GM12872 (cell line): ENCODE measurements at regions not wholly inside any gene's neighbourhood (a gene's known extent, or its start where the extent isn't known, plus 50 kb on each side); places are given as distances from the start of the nearest gene placed in this dataset.

ENCODE experiments used
- TF ChIP-seq, protein P1 (sequence below): IDR thresholded peaks from 3 replicates; pipeline ENCODE4 v1.5.1; 2011; ENCODE audit warnings: low read depth, mild to moderate bottlenecking, low read length, moderate library complexity; ENCODE audit not compliant: insufficient read depth

DNA sequence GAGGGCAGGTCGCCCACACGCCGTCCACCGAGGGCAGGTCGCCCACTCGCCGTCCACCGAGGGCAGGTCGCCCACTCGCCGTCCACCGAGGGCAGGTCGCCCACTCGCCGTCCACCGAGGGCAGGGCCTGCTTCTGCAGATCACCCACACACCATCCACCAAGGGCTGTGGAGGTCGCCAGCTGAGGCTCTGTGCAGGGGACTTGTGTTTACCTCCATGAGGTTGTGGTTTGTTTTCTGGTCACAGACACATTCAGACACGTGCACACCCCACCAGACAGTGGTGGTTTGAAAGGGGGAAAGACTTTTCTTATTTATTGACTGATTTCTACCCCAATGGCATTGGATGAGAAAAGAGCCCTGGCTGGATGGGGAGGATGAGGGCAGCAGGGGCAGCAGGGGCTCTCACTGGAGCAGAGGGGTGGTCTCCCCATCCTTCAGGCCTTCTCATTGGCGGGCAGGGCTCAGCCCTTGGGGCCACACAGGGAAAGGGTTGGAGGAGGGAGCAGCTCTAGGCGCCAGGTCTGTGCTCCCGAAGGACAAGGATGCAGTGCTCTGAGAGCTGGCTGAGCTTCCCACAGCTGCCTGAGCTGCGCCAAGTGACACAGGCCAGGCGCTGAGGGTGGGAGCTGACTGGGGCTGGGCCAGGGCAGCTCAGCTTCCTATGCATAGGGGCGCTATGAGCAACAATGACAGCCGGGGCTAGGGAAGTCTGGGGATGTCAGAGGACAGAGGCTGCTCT lies 252.6 kb upstream of the B3GAT1 start:
- TF ChIP-seq, protein P1, sequence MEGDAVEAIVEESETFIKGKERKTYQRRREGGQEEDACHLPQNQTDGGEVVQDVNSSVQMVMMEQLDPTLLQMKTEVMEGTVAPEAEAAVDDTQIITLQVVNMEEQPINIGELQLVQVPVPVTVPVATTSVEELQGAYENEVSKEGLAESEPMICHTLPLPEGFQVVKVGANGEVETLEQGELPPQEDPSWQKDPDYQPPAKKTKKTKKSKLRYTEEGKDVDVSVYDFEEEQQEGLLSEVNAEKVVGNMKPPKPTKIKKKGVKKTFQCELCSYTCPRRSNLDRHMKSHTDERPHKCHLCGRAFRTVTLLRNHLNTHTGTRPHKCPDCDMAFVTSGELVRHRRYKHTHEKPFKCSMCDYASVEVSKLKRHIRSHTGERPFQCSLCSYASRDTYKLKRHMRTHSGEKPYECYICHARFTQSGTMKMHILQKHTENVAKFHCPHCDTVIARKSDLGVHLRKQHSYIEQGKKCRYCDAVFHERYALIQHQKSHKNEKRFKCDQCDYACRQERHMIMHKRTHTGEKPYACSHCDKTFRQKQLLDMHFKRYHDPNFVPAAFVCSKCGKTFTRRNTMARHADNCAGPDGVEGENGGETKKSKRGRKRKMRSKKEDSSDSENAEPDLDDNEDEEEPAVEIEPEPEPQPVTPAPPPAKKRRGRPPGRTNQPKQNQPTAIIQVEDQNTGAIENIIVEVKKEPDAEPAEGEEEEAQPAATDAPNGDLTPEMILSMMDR: no peak

DNA sequence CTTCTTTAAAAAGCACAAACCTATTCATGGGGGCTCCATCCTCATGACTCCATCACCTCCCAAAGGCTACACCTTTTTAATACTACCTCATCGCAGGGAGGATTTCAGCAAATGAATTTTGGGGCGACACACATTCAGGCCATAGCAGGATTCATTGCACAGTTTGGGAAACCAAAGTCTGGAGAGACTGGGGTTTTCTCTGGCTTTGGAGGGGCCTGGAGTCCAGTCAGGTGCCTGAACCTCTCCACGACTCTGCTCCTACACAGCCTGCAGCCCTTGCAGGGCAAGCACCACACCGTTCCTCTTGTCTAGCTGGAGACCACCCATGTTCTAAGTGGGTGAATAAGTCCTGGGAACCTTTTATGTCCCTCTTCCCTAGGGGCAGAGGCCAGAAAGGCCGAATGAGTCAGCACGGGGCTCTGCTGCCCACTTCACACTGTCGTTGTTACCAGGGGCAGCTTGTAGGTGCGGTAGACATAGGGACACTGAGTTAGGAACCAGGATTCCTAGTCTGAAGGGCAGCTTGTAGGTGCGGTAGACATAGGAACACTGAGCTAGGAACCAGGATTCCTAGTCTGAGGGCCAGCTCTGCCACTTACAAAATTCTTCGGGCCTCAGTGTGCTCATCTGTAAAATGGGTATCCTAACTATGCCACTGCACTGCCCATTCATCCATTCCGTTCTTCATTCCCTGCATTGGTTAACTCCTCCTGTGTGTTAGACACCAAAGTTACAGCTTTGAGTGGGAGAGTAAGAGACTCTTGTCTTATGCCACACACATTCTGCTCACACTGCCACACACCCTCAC lies 251.7 kb upstream of the B3GAT1 start:
- TF ChIP-seq, protein P1: no peak

DNA sequence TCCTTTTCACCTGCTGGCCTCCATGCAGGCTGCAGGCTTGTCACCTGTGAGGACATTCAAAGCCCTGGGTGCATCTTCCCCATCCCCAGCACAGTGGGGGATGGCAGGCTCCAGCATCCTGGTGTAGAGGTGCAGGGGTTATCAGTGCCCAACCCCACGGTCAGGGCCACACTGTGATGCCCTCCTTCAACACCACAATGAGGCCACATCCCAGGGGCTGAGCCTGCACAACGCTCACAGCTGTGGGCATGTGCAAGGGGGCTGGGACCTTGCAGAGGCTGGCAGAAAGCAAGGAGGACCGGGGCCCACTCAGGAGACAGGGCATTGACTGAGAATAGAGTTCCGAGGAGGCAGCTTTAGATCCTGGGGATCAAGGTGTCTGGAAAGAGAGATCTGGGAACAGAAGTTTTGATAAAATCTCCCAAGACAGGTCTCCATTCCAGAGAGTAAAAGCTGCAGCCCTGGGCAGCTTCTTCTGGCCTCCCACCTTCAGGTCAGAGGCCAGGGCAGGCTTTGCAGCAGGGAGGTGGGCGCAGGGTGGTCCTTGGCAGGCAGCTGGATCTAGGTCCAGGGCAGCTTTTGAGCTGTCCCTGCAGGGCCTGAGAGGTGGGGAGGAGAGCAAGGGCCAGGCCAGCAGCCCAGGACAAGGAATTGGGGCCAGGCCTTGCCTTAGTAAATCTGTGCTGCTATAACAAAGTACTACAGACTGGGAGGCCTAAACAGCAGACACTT lies 250.8 kb upstream of the B3GAT1 start:
- TF ChIP-seq, protein P1: no peak

DNA sequence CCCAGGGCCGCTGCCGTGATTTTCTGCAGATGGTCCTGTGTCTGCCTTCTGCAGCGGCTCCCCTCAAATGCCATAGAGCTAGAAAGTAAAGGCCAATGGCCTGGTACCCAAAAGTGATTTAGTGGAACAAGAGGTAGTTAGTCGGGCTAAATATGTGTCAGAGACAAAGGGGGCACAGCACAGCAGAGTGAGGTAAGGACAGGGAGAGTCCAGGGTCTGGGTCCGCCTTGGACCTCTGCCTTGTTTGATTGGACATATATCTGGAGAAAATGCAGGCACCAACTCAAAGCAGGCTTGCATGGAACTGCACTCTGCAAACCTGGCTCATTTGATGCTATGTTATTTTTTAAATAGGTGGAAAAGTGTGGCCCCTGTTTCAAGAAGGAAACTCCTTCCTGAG lies 249.6 kb upstream of the B3GAT1 start:
- TF ChIP-seq, protein P1: no peak

DNA sequence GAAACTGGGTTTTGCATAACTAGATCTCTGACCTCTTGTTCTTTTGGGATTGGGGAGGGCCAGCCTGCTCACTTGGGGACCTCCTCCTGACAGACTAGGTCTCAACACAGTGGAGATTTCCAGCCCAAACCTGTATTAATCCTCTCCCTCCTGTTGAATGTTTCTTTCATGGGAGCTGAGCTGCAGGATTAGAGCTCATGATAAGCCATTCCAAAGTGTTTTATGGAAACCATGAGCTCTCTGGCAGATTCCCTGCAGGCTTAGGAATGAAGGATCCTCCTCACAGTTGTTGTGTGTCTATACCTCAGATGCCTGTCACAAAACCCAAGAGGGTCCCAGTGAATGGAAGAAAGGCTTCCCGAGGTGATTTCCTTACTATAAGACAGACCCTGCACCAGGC lies 248.4 kb upstream of the B3GAT1 start:
- TF ChIP-seq, protein P1: no peak

DNA sequence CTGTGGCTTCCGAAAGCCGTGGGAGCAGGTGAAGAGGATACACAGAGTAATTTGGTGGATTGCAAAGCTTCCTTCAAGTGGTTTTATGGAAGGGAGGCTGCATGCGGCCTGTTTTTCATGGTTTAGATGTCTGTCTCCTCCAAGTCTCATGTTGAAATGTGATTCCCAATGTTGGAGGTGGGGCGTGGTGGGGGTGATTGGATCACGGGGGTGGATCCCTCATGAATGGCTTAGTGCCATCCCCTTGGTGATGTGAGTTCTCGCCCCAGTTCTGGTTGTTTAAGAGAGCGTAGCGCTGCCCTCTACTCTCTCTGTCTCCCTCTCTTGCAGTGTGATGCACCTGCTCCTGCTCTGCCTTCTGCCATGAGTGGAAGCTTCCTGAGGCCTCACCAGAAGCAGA lies 247.8 kb upstream of the B3GAT1 start:
- TF ChIP-seq, protein P1: no peak
